A549 (cell line): ENCODE measurements at regions not wholly inside any gene's neighbourhood (a gene's known extent, or its start where the extent isn't known, plus 50 kb on each side); places are given as distances from the start of the nearest gene placed in this dataset.

Experiments used
- ATAC-seq, 2 experiments: fragments of 200-7000 bp in 1 of 2; fragments of >200 bp in 1 of 2; cut with Nextera tagmentation in 1 of 2; cut with Tn5 transposase in 1 of 2; 3 replicates each; pipeline versions ENCODE4 v1.8.0 to v1.9.1; 2018 to 2020; ENCODE audit warnings: mild to moderate bottlenecking in 1 of 2, moderate library complexity in 1 of 2
- CTCF ChIA-PET: fragments of 300-600 bp; sonication (Branson Sonifier 250); formaldehyde crosslinking; extraction: SDS; loops from one replicate; lab custom pipeline; 2021; ENCODE audit warnings: antibody characterized with exemption, inconsistent platforms; lab: Yijun Ruan, JAX
- POLR2A ChIA-PET: fragments of 350-600 bp; formaldehyde crosslinking; extraction: SDS; loops from one replicate; lab custom pipeline; 2021; ENCODE audit warnings: antibody characterized with exemption, inconsistent platforms; lab: Yijun Ruan, JAX
- DNase-seq, 2 experiments: peaks; one replicate each; pipeline versions ENCODE4 v3.0.0 to v3.0.0-alpha.2; 2011 to 2016; ENCODE audit warnings: low read depth in 1 of 2, low spot score in 1 of 2
- FAIRE-seq: peaks from 2 replicates; lab custom pipeline; 2011; peaks lifted over from hg19 to GRCh38; lab: Jason Lieb, UNC
- H3K27ac ChIP-seq, 2 experiments: fragments of >200 bp; sonication (Bioruptor Twin); formaldehyde crosslinking; 3 replicates each; pipeline ENCODE4 v1.5.1; 2016 to 2017
- H3K4me1 ChIP-seq: fragments of >200 bp; sonication (Bioruptor Twin); formaldehyde crosslinking; 3 replicates; pipeline ENCODE4 v1.6.1; 2016
- H3K4me2 ChIP-seq: fragments of >200 bp; sonication (Bioruptor Twin); formaldehyde crosslinking; 3 replicates; pipeline ENCODE4 v1.6.1; 2016
- H3K4me3 ChIP-seq: fragments of >200 bp; sonication (Bioruptor Twin); formaldehyde crosslinking; 3 replicates; pipeline ENCODE4 v1.5.1; 2016
- H3K9me3 ChIP-seq: fragments of >200 bp; sonication (Bioruptor Twin); formaldehyde crosslinking; 3 replicates; pipeline ENCODE4 v1.6.1; 2016
- ATOH8 ChIP-seq: fragments of 250-450 bp; sonication (Bioruptor Pico); IDR thresholded peaks from 2 replicates; pipeline ENCODE4 v1.5.0; 2020; ENCODE audit warnings: low read depth, mild to moderate bottlenecking, moderate library complexity
- BCL3 ChIP-seq: fragments of >200 bp; sonication (Bioruptor Twin); formaldehyde crosslinking; IDR thresholded peaks from 3 replicates; pipeline ENCODE4 v1.6.1; 2016
- CBX8 ChIP-seq: fragments of 200-600 bp; sonication (generic); IDR thresholded peaks from 2 replicates; pipeline ENCODE4 v1.6.1; 2016
- E2F6 ChIP-seq: IDR thresholded peaks from 2 replicates; pipeline ENCODE4 v1.6.1; 2012; ENCODE audit warnings: low read depth, borderline replicate concordance
- EHMT2 ChIP-seq: fragments of 200-600 bp; sonication (generic); IDR thresholded peaks from 2 replicates; pipeline ENCODE4 v1.6.1; 2016; ENCODE audit warnings: antibody characterized with exemption, low read depth, mild to moderate bottlenecking, moderate library complexity
- FOSL2 ChIP-seq, 2 experiments: fragments of 450-650 bp in 1 of 2; fragments of >200 bp in 1 of 2; sonication (Bioruptor Twin) in 1 of 2; formaldehyde crosslinking; IDR thresholded peaks; 2 replicates each; pipeline versions ENCODE4 v1.5.0 to v1.6.1; 2016 to 2020; ENCODE audit warnings: mild to moderate bottlenecking in 1 of 2, moderate library complexity in 1 of 2
- GATA3 ChIP-seq: IDR thresholded peaks from 2 replicates; pipeline ENCODE4 v1.6.1; 2012; ENCODE audit warnings: borderline replicate concordance
- HDAC2 ChIP-seq: fragments of 200-600 bp; sonication (generic); IDR thresholded peaks from 2 replicates; pipeline ENCODE4 v1.6.1; 2016
- HMGXB4 ChIP-seq: fragments of 250-450 bp; sonication (Bioruptor Pico); IDR thresholded peaks from 2 replicates; pipeline ENCODE4 v1.5.0; 2021; ENCODE audit warnings: mild to moderate bottlenecking, moderate library complexity, borderline replicate concordance
- HOXA7 ChIP-seq: fragments of 250-450 bp; sonication (Bioruptor Pico); IDR thresholded peaks from 2 replicates; pipeline ENCODE4 v1.5.0; 2020; ENCODE audit warnings: mild to moderate bottlenecking, moderate library complexity
- HOXB13 ChIP-seq: fragments of 250-450 bp; sonication (Bioruptor Pico); IDR thresholded peaks from 2 replicates; pipeline ENCODE4 v1.5.0; 2020; ENCODE audit warnings: low read depth, mild to moderate bottlenecking, moderate library complexity
- MAFK ChIP-seq: fragments of 450-650 bp; IDR thresholded peaks from 2 replicates; pipeline ENCODE4 v1.6.1; 2014; ENCODE audit not compliant: partially characterized antibody
- MAX ChIP-seq: IDR thresholded peaks from 2 replicates; pipeline ENCODE4 v1.6.1; 2012
- NR3C1 ChIP-seq: fragments of >200 bp; sonication (Bioruptor Twin); formaldehyde crosslinking; IDR thresholded peaks from 3 replicates; pipeline ENCODE4 v1.6.1; 2017
- PBX3 ChIP-seq: IDR thresholded peaks from 2 replicates; pipeline ENCODE4 v1.6.1; 2012
- POLR2A ChIP-seq: IDR thresholded peaks from 2 replicates; pipeline ENCODE4 v1.6.1; 2012; ENCODE audit warnings: mild to moderate bottlenecking, low read length
- POLR2AphosphoS2 ChIP-seq: conservative IDR thresholded peaks from 2 replicates; pipeline ENCODE4 v1.6.1; 2012; ENCODE audit warnings: low read length, improper control_type of control experiment, inconsistent platforms
- RARB ChIP-seq: fragments of 250-450 bp; sonication (Bioruptor Pico); IDR thresholded peaks from 2 replicates; pipeline ENCODE4 v1.8.0; 2021; ENCODE audit warnings: mild to moderate bottlenecking, moderate library complexity
- RCOR1 ChIP-seq: fragments of 150-350 bp; IDR thresholded peaks from 2 replicates; pipeline ENCODE4 v1.6.1; 2014; ENCODE audit warnings: antibody characterized with exemption, low read length, low read depth
- REST ChIP-seq: fragments of 200-600 bp; sonication (generic); IDR thresholded peaks from 2 replicates; pipeline ENCODE4 v1.6.1; 2016; ENCODE audit warnings: antibody characterized with exemption, mild to moderate bottlenecking, moderate library complexity
- RFX5 ChIP-seq: fragments of 450-650 bp; IDR thresholded peaks from 2 replicates; pipeline ENCODE4 v1.7.1; 2014; ENCODE audit warnings: antibody characterized with exemption, mild to moderate bottlenecking, moderate library complexity
- RNF2 ChIP-seq: fragments of 200-600 bp; sonication (generic); IDR thresholded peaks from 2 replicates; pipeline ENCODE4 v1.6.1; 2016; ENCODE audit warnings: low read depth, mild to moderate bottlenecking, antibody characterized with exemption, moderate library complexity, borderline replicate concordance
- SMC3 ChIP-seq: fragments of >200 bp; sonication (Bioruptor Twin); formaldehyde crosslinking; IDR thresholded peaks from 3 replicates; pipeline ENCODE4 v1.6.1; 2018; ENCODE audit warnings: inconsistent platforms
- SREBF2 ChIP-seq: fragments of 450-650 bp; IDR thresholded peaks from 2 replicates; pipeline ENCODE4 v1.6.1; 2014; ENCODE audit warnings: mild to moderate bottlenecking, moderate library complexity
- TFCP2L1 ChIP-seq: fragments of 250-450 bp; sonication (Bioruptor Pico); IDR thresholded peaks from 2 replicates; pipeline ENCODE4 v1.5.0; 2021; ENCODE audit warnings: mild to moderate bottlenecking
- USF2 ChIP-seq: fragments of 450-650 bp; IDR thresholded peaks from 2 replicates; pipeline ENCODE4 v1.6.1; 2014; ENCODE audit warnings: antibody characterized with exemption
- ZNF302 ChIP-seq: fragments of 250-450 bp; sonication (Bioruptor Pico); IDR thresholded peaks from 2 replicates; pipeline ENCODE4 v1.9.0; 2021; ENCODE audit warnings: inconsistent platforms, mild to moderate bottlenecking, moderate library complexity
- ZSCAN20 ChIP-seq: fragments of 250-450 bp; sonication (Bioruptor Pico); IDR thresholded peaks from 2 replicates; pipeline ENCODE4 v1.8.0; 2022; ENCODE audit warnings: mild to moderate bottlenecking, moderate library complexity
- WGBS: methylation state at CpG from one replicate; pipeline ENCODE4 v1.1.6; 2017; ENCODE audit errors: missing lambda C conversion rate; 5-methylcytosine and 5-hydroxymethylcytosine counted together

- Histone ChIP-seq H3K27ac (no peak overlapping the region), H3K9me3 (peaks cover 5% of the 10 kb centered on the region; the same call in 1 of the 3 replicates), H3K4me1 (no peaks in the 10 kb centered on the region), H3K4me3 (no peak overlapping the region), H3K4me2 (no peak overlapping the region)
- WGBS, result 20% methylated on average over 3 of the region's 3 CpGs
- POLR2A ChIA-PET, result no interaction called here
- ATAC-seq (no peak), FAIRE-seq (no peak)
- TF ChIP-seq PBX3, result no peak
- no peak for TF ChIP-seq USF2
- TF ChIP-seq CBX8, result no peak
- no peak for TF ChIP-seq FOSL2 (IDR thresholded peaks at IDR 0.05)
- no peak for TF ChIP-seq FOSL2 (CRISPR knock-in tag; IDR thresholded peaks at IDR 0.05)
- TF ChIP-seq HDAC2, result no peak
- no peak for TF ChIP-seq GATA3
- no peak for TF ChIP-seq POLR2AphosphoS2
- no peak for TF ChIP-seq EHMT2
- TF ChIP-seq HOXB13 (CRISPR knock-in tag), result no peak
- no peak for TF ChIP-seq RCOR1
- no peak for TF ChIP-seq RARB
- TF ChIP-seq BCL3, result no peak
- no peak for TF ChIP-seq MAX
- TF ChIP-seq HOXA7 (CRISPR knock-in tag), result no peak
- no peak for TF ChIP-seq ATOH8 (CRISPR knock-in tag)
- TF ChIP-seq ZSCAN20 (CRISPR knock-in tag), result no peak
- TF ChIP-seq NR3C1, result no peak
- TF ChIP-seq, all 56 proteins: peak for 0
- CTCF ChIA-PET, result no interaction called here
- no peak for DNase-seq
These were observed 97.1 kb upstream of the HS3ST3A1 start for GRCh38 chr17:13698832-13699231.

- CTCF ChIA-PET, result no interaction called here
- no peak for ATAC-seq
- no peak overlapping the region for H3K4me2 ChIP-seq
- TF ChIP-seq REST (no peak), SREBF2 (no peak), CBX8 (no peak), POLR2AphosphoS2 (no peak), EHMT2 (no peak), MAFK (no peak), ZNF302 (CRISPR knock-in tag) (no peak), HMGXB4 (no peak), RFX5 (no peak), SMC3 (no peak), RNF2 (no peak), E2F6 (no peak), TFCP2L1 (CRISPR knock-in tag) (no peak), ATOH8 (CRISPR knock-in tag) (no peak), POLR2A (no peak)
These were observed 97.5 kb upstream of the HS3ST3A1 start for GRCh38 chr17:13699261-13699660.

More at GRCh38 chr17:13699261-13699660, 97.5 kb upstream of the HS3ST3A1 start:
- H3K27ac ChIP-seq, result no peak overlapping the region
- no peak overlapping the region for H3K4me3 ChIP-seq
- H3K4me1 ChIP-seq, result no peaks in the 10 kb centered on the region
- 8% methylated on average over 2 of the region's 2 CpGs for WGBS
- peaks cover 5% of the 10 kb centered on the region; the same call in 1 of the 3 replicates for H3K9me3 ChIP-seq
- POLR2A ChIA-PET, result no interaction called here
- FAIRE-seq (no peak), DNase-seq (no peak)
